Mesodermal cell (in vitro differentiated cells): ENCODE measurements at regions not wholly inside any gene's neighbourhood (a gene's known extent, or its start where the extent isn't known, plus 50 kb on each side); places are given as distances from the start of the nearest gene placed in this dataset.
"Not testable (repeated sequence)": the region's sequence is repeated elsewhere in the genome, so short reads cannot be mapped to it uniquely, and the experiment has no call there.

Experiments used
- H3K27ac ChIP-seq: 2 replicates; pipeline ENCODE4 v1.7.0; 2013; ENCODE audit warnings: mild to moderate bottlenecking, low read depth, low read length, moderate library complexity; ENCODE audit not compliant: severe bottlenecking
- H3K36me3 ChIP-seq: 2 replicates; pipeline ENCODE4 v1.7.1; 2013; ENCODE audit warnings: mild to moderate bottlenecking, low read length, moderate library complexity; ENCODE audit not compliant: control insufficient read depth, insufficient read depth
- H3K4me1 ChIP-seq: one replicate; pipeline ENCODE4 v1.7.1; 2013; ENCODE audit warnings: mild to moderate bottlenecking, low read length; ENCODE audit not compliant: insufficient read depth, control insufficient read depth, poor library complexity, severe bottlenecking
- H3K4me3 ChIP-seq: 2 replicates; pipeline ENCODE4 v1.7.0; 2013; ENCODE audit warnings: low read length, control low read depth, mild to moderate bottlenecking; ENCODE audit not compliant: insufficient read depth, poor library complexity, severe bottlenecking; ENCODE audit errors: extremely low read depth
- H3K9me3 ChIP-seq: 2 replicates; pipeline ENCODE4 v1.7.1; 2013; ENCODE audit warnings: mild to moderate bottlenecking, low read length, moderate library complexity; ENCODE audit not compliant: control insufficient read depth
- WGBS, 2 experiments: methylation state at CpG; one replicate each; pipeline ENCODE4 v1.1.5; 2013; ENCODE audit warnings: missing lambda C conversion rate in 2 of 2; ENCODE audit not compliant: insufficient coverage in 2 of 2; 5-methylcytosine and 5-hydroxymethylcytosine counted together

DNA sequence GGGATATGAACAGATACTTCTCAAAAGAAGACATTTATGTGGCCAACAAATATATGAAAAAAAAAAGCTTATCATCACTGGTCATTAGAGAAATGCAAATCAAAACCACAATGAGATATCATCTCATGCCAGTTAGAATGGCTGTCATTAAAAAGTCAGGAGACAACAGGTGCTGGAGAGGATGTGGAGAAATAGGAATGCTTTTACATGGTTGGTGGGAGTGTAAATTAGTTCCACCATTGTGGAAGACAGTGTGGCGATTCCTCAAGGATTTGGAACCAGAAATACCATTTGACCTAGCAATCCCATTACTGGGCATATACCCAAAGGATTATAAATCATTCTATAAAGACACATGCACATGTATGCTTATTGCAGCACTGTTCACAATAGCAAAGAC lies 408.5 kb downstream of the RAP2B start:
- not testable (repeated sequence) for H3K27ac ChIP-seq
- no CpG with 5 or more reads among the region's 1 CpG for whole genome bisulfite sequencing, 2 experiments

DNA sequence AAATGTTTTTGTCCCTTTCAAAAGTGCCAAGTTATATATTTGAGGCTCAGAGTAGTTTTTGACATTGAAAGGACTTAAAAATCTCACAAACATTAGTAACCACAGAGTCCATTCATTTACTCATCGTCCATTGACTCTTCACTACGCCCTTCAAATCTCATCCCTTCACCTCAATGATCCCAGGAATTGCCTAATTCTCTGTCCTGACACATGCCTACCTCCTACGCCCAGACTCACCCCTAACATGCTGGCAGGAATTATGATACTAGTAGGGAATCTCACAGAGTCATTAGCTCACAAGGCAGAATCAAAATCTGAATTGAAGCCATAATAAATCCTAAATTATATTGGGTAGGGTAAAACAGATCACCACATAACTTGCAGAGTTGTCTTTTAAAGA lies 410.1 kb downstream of the RAP2B start:
- Histone ChIP-seq H3K27ac (no peak overlapping the region), H3K4me3 (no peak overlapping the region), H3K36me3 (no peaks in the 10 kb centered on the region), H3K9me3 (no peaks in the 10 kb centered on the region), H3K4me1 (no peaks in the 10 kb centered on the region)
- 73 to 95% methylated on average over 2 of the region's 3 CpGs for WGBS, 2 experiments

More for the DNA sequence above, 408.5 kb downstream of the RAP2B start:
- not testable (repeated sequence) for H3K9me3 ChIP-seq, H3K4me1 ChIP-seq, H3K36me3 ChIP-seq, H3K4me3 ChIP-seq

DNA sequence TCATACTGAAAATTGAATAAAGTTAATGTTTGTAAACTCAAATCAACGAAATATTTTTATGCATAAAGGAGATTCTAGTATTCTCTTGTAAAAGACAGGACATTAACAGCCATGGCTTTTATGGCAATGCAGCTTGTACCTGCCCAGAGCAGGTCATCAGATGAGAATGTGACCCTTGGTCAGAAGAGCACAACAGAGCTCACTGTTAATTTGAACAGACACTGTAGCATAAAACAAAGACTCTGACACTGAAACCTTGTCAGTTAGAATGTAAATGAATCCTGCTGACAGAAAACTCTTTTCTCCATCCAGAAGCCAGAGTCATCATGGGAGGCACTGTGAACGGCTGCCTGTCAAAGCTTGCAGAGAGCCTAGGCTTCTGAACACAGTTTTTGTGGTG lies 410.6 kb downstream of the RAP2B start:
- no peaks in the 10 kb centered on the region for H3K4me1 ChIP-seq
- no peak overlapping the region for H3K27ac ChIP-seq
- 33 to 75% methylated on average over 1 of the region's 2 CpGs for WGBS, 2 experiments
- no peaks in the 10 kb centered on the region for H3K9me3 ChIP-seq
- no peak overlapping the region for H3K4me3 ChIP-seq
- no peaks in the 10 kb centered on the region for H3K36me3 ChIP-seq

DNA sequence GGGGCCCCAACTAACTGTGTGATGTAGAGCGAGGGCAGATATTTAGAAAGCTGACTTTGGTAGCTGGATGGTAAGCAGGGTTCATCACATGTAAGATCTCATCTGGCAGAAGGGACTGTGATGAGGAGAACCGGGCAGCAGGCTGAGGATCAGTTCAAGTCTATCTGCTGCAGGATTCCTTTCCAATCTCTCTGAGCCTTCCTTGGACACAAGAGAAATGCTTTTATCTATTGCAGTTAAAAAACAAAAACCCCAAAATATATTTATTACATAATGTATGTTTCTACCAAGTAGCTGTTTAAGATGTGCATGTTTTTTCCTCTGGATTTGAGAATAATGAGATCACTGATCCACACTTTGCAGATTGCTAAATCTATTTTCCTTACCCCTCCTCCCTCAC lies 411.5 kb downstream of the RAP2B start:
- no peak overlapping the region for H3K4me3 ChIP-seq
- no peaks in the 10 kb centered on the region for H3K36me3 ChIP-seq

DNA sequence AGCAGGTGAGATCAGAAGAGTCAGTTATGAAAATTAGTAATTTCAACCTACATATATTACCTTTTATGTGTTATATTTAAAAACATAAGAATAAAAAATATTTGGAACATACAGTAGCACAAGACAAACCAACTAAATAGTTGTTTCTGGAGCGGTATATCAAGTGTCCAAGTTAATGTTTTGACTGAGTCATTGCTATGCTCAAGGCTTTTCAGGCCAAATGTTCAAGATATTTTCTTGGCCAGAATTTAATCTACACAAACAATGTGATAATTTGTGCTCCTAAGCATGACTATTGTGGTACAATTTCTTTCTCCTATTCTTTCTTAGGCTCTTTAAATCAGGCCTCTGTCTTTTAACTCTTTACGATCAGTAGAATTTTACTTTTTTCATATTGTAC lies 412.4 kb downstream of the RAP2B start:
- 100% methylated on average over 1 of the region's 2 CpGs for WGBS, 2 experiments
- Histone ChIP-seq H3K27ac (no peak overlapping the region), H3K36me3 (no peaks in the 10 kb centered on the region), H3K9me3 (no peaks in the 10 kb centered on the region), H3K4me3 (no peak overlapping the region), H3K4me1 (no peaks in the 10 kb centered on the region)

More for the DNA sequence above, 411.5 kb downstream of the RAP2B start:
- 100% methylated on average over 1 of the region's 2 CpGs for WGBS, 2 experiments
- Histone ChIP-seq H3K27ac (no peak overlapping the region), H3K9me3 (no peaks in the 10 kb centered on the region), H3K4me1 (no peaks in the 10 kb centered on the region)

DNA sequence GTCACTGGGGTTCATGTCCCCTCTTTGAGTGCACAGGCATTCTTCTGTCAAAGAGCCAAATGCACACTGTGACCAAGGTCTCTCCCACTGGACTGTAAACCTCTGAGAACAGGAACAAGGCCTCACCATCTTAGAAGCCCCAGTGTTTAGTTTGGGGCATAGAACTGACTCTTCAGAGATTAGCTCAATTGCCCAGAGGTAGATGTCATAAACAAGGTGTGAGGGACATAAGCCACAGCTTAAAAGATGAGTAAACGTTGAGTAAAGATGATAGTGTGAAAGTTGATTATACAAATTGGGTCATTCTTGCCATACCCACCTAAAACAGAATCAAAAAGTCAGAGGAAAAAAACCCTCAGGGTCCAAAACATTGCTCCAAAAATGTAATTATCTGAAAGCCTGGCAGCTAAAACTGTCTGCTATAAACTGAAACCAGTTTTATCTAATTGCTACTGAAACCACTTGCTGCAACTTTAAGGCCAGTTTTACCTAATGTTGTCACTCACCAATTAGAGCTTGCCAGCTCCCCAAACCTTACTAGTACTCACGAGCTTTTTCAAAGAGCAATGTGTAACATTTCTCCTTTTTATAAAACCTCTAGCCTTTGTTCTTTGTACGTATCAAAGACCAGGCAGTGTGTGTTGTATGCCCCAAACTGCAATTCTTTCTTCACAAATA lies 415.2 kb downstream of the RAP2B start:
- WGBS, 2 experiments, result 75 to 97% methylated on average over 1 to 2 of the region's 3 CpGs
- H3K4me1 ChIP-seq, result no peaks in the 10 kb centered on the region
- H3K9me3 ChIP-seq, result no peaks in the 10 kb centered on the region
- no peak overlapping the region for H3K27ac ChIP-seq
- H3K4me3 ChIP-seq, result no peak overlapping the region
- no peaks in the 10 kb centered on the region for H3K36me3 ChIP-seq

DNA sequence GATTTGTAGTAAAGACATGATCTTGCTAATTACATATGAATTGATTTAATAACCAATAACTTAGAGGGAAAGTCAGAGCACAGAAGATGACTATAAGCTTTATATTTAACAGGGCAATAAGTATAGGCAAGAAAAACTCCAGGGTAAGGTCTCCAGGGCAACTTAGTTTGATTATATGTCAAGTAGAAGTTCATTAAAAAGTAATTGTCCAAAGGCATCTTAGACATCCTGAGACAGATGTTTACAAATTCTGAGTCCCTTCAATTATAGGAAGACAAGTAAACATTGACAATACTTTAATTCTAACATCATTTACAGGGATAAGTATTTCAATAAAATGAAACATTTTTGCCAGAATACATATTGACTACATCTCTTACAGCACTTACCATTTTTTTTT lies 416.0 kb downstream of the RAP2B start:
- Histone ChIP-seq H3K4me1 (no peaks in the 10 kb centered on the region), H3K27ac (no peak overlapping the region), H3K9me3 (no peaks in the 10 kb centered on the region), H3K4me3 (no peak overlapping the region), H3K36me3 (no peaks in the 10 kb centered on the region)

DNA sequence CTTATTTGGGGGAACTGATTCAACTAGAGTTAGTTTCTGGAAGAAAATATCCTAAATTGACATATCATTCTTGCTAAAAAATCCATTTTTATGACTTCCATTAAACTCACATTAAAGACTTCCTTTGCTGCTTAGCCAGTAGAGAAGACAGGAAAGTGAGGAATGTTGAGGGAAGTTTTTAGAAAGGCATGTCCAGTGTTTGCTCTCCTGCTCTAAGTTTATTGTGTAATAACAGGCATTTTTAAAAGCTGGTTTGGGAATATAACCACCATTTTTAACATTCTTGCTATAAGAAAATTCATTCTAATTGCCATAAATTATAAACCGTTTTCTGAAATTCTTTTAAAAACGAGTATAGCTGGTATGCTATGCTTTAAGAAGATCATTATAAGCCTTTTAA lies 428.0 kb downstream of the RAP2B start:
- no peak overlapping the region for H3K4me3 ChIP-seq
- no CpG with 5 or more reads among the region's 2 CpGs for WGBS, 2 experiments
- peaks cover 10% of the 10 kb centered on the region for H3K4me1 ChIP-seq
- H3K27ac ChIP-seq, result no peak overlapping the region
- H3K36me3 ChIP-seq, result no peaks in the 10 kb centered on the region
- no peaks in the 10 kb centered on the region for H3K9me3 ChIP-seq

DNA sequence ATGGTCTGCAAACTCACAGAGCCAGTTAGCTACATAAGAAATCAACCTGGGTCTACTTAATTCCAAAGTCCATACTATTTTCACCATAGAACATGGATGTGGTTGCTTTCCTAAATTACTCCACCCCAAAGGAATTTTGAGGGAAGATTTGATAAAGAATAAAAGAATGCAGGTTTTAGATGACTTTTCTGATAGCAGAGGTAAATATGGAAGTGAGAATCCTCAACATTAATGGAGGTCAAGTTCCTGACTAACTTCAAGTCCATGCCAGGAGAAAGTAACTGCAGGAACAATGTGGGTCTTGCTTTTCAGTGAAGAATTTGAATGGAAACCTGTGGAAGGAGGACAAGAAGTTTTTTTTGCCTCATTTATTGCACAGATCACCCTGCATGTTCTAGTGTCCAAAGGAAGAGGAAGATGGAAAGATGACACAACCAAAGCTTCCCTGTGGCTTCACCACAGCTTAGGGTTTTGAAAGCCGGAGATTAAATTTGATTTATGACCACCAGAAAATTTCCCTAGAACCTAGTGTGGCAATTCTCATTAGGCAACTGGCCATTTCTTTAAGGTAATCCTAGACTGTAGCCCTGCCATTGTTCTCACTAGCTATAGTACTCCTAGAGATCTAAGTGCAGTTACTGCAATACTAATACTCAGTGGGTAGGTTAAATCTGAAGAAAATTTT lies 429.7 kb downstream of the RAP2B start:
- H3K9me3 ChIP-seq, result no peaks in the 10 kb centered on the region
- peaks cover 10% of the 10 kb centered on the region for H3K4me1 ChIP-seq
- no peak overlapping the region for H3K4me3 ChIP-seq
- no peaks in the 10 kb centered on the region for H3K36me3 ChIP-seq
- WGBS, 2 experiments, result 78 to 100% methylated on average over 1 of the region's 1 CpG
- H3K27ac ChIP-seq, result no peak overlapping the region

DNA sequence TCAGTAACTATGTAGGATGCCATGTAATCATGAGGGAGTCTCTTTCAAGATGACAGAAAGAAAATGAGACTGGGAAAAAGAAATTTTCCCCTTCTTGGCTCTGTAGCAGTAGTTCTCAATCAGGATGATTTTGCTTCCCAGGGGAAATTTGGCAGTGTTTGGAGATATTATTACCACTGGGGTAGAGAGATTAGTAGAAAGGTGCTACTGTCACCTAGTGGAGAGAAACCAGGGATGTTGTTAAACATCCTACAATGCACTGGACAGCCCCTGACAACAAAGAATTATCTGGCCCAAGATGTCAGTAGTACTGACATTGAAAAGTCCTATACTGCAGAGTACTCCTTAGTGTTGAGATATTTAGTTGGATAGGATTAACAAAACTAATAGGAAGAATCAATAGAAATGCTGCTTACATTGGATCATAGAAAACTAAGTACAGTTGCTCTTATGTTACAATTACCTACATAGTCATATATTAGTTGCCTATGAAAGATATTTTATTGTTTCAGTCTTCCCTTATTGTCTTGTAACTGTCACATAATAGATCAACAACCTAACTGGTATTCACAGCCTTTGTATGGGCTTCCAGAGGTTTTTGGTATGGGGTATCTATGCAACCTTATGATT lies 433.3 kb downstream of the RAP2B start:
- H3K27ac ChIP-seq, result no peak overlapping the region
- H3K4me3 ChIP-seq, result no peak overlapping the region
- no peaks in the 10 kb centered on the region for H3K36me3 ChIP-seq
- no peaks in the 10 kb centered on the region for H3K9me3 ChIP-seq
- peaks cover 10% of the 10 kb centered on the region for H3K4me1 ChIP-seq

DNA sequence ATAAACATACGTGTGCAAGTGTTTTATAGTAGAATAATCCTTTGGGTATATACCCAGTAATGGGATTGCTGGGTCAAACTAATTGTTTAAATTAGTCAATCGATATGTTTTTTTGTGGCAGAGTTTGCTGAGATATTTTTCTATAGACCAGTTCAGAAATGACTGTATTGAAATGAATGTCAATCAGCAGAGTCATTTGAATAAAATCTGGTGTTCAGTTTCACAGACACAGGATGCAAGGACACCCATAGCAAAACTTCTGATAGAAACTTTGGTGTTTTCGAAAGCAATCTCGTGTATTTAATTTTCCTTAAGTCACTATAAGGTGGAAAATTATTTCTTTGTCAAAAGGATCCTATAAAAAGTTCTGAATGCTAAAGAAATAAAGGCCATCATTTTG lies 434.4 kb downstream of the RAP2B start:
- H3K9me3 ChIP-seq, result no peaks in the 10 kb centered on the region
- peaks cover 10% of the 10 kb centered on the region for H3K4me1 ChIP-seq
- H3K4me3 ChIP-seq, result no peak overlapping the region
- H3K36me3 ChIP-seq, result no peaks in the 10 kb centered on the region
- no peak overlapping the region for H3K27ac ChIP-seq
- 86 to 93% methylated on average over 2 of the region's 4 CpGs for whole genome bisulfite sequencing, 2 experiments
